ENCODE measurements at regions not wholly inside any gene's neighbourhood (a gene's known extent, or its start where the extent isn't known, plus 50 kb on each side); places are given as distances from the start of the nearest gene placed in this dataset.

GRCh38 chr2:144229296-144229695, 290.6 kb downstream of the ZEB2 start:
- peaks cover 0 to 8% (median 0%) of the 10 kb centered on the region in 4 donors for H3K4me1 ChIP-seq
- ATAC-seq (ENCODE audit: low FRiP score in 2 of 2) (no peak), DNase-seq (no peak)
- H3K9me3 ChIP-seq: no peaks in the 10 kb centered on the region
- TF ChIP-seq EP300 (IDR thresholded peaks at IDR 0.05): no peak
- TF ChIP-seq POLR2A (IDR thresholded peaks at IDR 0.05): no peak
- no peak for TF ChIP-seq CTCF (IDR thresholded peaks at IDR 0.05)
- no peak for TF ChIP-seq POLR2AphosphoS5 (IDR thresholded peaks at IDR 0.05)
- H3K36me3 ChIP-seq: no peaks in the 10 kb centered on the region
- no peaks in the 10 kb centered on the region for H3K27me3 ChIP-seq
- WGBS, 2 donors: 92 to 93% methylated on average over 1 of the region's 1 CpG
- no peak overlapping the region for H3K4me3 ChIP-seq
- H3K27ac ChIP-seq: no peak overlapping the region

GRCh38 chr2:144227427-144228105, 292.4 kb downstream of the ZEB2 start:
- Histone ChIP-seq H3K27ac (no peak overlapping the region), H3K27me3 (no peaks in the 10 kb centered on the region), H3K4me1 (peaks cover 0 to 8% (median 0%) of the 10 kb centered on the region in 4 donors)

GRCh38 chr2:144225076-144225475, 294.8 kb downstream of the ZEB2 start:
- ATAC-seq (ENCODE audit: low FRiP score in 2 of 2) (no peak), DNase-seq (no peak)
- no peak overlapping the region for H3K4me3 ChIP-seq
- no peaks in the 10 kb centered on the region for H3K9me3 ChIP-seq
- H3K36me3 ChIP-seq: no peaks in the 10 kb centered on the region
- H3K27ac ChIP-seq: no peak overlapping the region
- TF ChIP-seq POLR2AphosphoS5 (IDR thresholded peaks at IDR 0.05): no peak
- TF ChIP-seq CTCF (IDR thresholded peaks at IDR 0.05): no peak
- TF ChIP-seq POLR2A (IDR thresholded peaks at IDR 0.05): no peak
- no peak for TF ChIP-seq EP300 (IDR thresholded peaks at IDR 0.05)
- peaks cover 0 to 4% (median 0%) of the 10 kb centered on the region in 4 donors for H3K4me1 ChIP-seq
- H3K27me3 ChIP-seq: no peaks in the 10 kb centered on the region

More at GRCh38 chr2:144227427-144228105, 292.4 kb downstream of the ZEB2 start:
- no peaks in the 10 kb centered on the region for H3K36me3 ChIP-seq
- WGBS, 2 donors: 91 to 96% methylated on average over 2 of the region's 2 CpGs
- no peaks in the 10 kb centered on the region for H3K9me3 ChIP-seq
- H3K4me3 ChIP-seq: no peak overlapping the region
- no peak for TF ChIP-seq EP300 (IDR thresholded peaks at IDR 0.05)
- TF ChIP-seq CTCF (IDR thresholded peaks at IDR 0.05): no peak
- no peak for TF ChIP-seq POLR2A (IDR thresholded peaks at IDR 0.05)
- TF ChIP-seq POLR2AphosphoS5 (IDR thresholded peaks at IDR 0.05): no peak
- DNase-seq: no peak
- no peak for ATAC-seq (ENCODE audit: low FRiP score in 2 of 2)

GRCh38 chr2:144224472-144224871, 295.4 kb downstream of the ZEB2 start:
- TF ChIP-seq POLR2A (IDR thresholded peaks at IDR 0.05): no peak
- TF ChIP-seq CTCF (IDR thresholded peaks at IDR 0.05): no peak
- no peak for TF ChIP-seq POLR2AphosphoS5 (IDR thresholded peaks at IDR 0.05)
- TF ChIP-seq EP300 (IDR thresholded peaks at IDR 0.05): no peak
- Histone ChIP-seq H3K36me3 (no peaks in the 10 kb centered on the region), H3K9me3 (no peaks in the 10 kb centered on the region), H3K4me1 (peaks cover 0 to 4% (median 0%) of the 10 kb centered on the region in 4 donors), H3K4me3 (no peak overlapping the region), H3K27me3 (no peaks in the 10 kb centered on the region), H3K27ac (no peak overlapping the region)
- no peak for ATAC-seq (ENCODE audit: low FRiP score in 2 of 2)
- no peak for DNase-seq
- WGBS, 2 donors: 84% methylated on average over 3 of the region's 3 CpGs

GRCh38 chr2:144219979-144220378, 299.9 kb downstream of the ZEB2 start:
- no peak for ATAC-seq (ENCODE audit: low FRiP score in 2 of 2)
- Histone ChIP-seq H3K27me3 (no peaks in the 10 kb centered on the region), H3K4me3 (no peak overlapping the region), H3K27ac (no peak overlapping the region), H3K36me3 (no peaks in the 10 kb centered on the region), H3K4me1 (peaks cover 0 to 8% (median 4%) of the 10 kb centered on the region in 4 donors), H3K9me3 (no peaks in the 10 kb centered on the region)
- no peak for DNase-seq
- TF ChIP-seq POLR2A (IDR thresholded peaks at IDR 0.05) (no peak), EP300 (IDR thresholded peaks at IDR 0.05) (no peak), POLR2AphosphoS5 (IDR thresholded peaks at IDR 0.05) (no peak), CTCF (IDR thresholded peaks at IDR 0.05) (no peak)
- 84 to 88% methylated on average over 1 of the region's 1 CpG for WGBS, 2 donors

Measured in upper lobe of left lung (tissue), 6 donors.